SJCRH30 (cell line): ENCODE measurements at regions not wholly inside any gene's neighbourhood (a gene's known extent, or its start where the extent isn't known, plus 50 kb on each side); places are given as distances from the start of the nearest gene placed in this dataset.
"Not testable (repeated sequence)": the region's sequence is repeated elsewhere in the genome, so short reads cannot be mapped to it uniquely, and the experiment has no call there.

ENCODE experiments used
- DNase-seq, 2 experiments: peaks; one replicate each; pipeline ENCODE4 v3.0.0-alpha.2; 2015 to 2020
- H3K27ac ChIP-seq: fragments of 250-450 bp; sonication (Bioruptor Pico); 2 replicates; pipeline ENCODE4 v1.5.1; 2020; ENCODE audit warnings: mild to moderate bottlenecking, moderate library complexity
- H3K27me3 ChIP-seq: fragments of 250-450 bp; sonication (Bioruptor Pico); 2 replicates; pipeline ENCODE4 v1.5.1; 2020; ENCODE audit warnings: mild to moderate bottlenecking, moderate library complexity
- H3K36me3 ChIP-seq: fragments of 250-450 bp; sonication (Bioruptor Pico); 2 replicates; pipeline ENCODE4 v1.5.1; 2020; ENCODE audit warnings: mild to moderate bottlenecking, moderate library complexity
- H3K4me1 ChIP-seq: fragments of 250-450 bp; sonication (Bioruptor Pico); 2 replicates; pipeline ENCODE4 v1.5.1; 2020; ENCODE audit warnings: mild to moderate bottlenecking, moderate library complexity
- H3K4me3 ChIP-seq: fragments of 250-450 bp; sonication (Bioruptor Pico); 2 replicates; pipeline ENCODE4 v1.5.1; 2020; ENCODE audit warnings: mild to moderate bottlenecking, moderate library complexity
- H3K9me3 ChIP-seq: fragments of 250-450 bp; sonication (Bioruptor Pico); replicated peaks from 2 replicates; pipeline ENCODE4 v1.5.1; 2020; ENCODE audit warnings: mild to moderate bottlenecking, moderate library complexity

- Histone ChIP-seq H3K4me3 (no peak overlapping the region), H3K9me3 (no peaks in the 10 kb centered on the region), H3K4me1 (no peaks in the 10 kb centered on the region), H3K36me3 (no peaks in the 10 kb centered on the region), H3K27me3 (no peaks in the 10 kb centered on the region), H3K27ac (no peak overlapping the region)
- DNase-seq: no peak
Measured at GRCh38 chr5:68033961-68034571, 181.5 kb upstream of the PIK3R1 start.

- Histone ChIP-seq H3K36me3 (no peaks in the 10 kb centered on the region), H3K4me3 (no peak overlapping the region), H3K9me3 (no peaks in the 10 kb centered on the region), H3K27me3 (no peaks in the 10 kb centered on the region), H3K4me1 (no peaks in the 10 kb centered on the region), H3K27ac (no peak overlapping the region)
- DNase-seq: no peak
Measured at GRCh38 chr5:68033029-68033428, 182.5 kb upstream of the PIK3R1 start.

- H3K4me1 ChIP-seq: no peaks in the 10 kb centered on the region
- no peak overlapping the region for H3K4me3 ChIP-seq
Measured at GRCh38 chr5:68032216-68032762, 183.3 kb upstream of the PIK3R1 start.

GRCh38 chr5:68028131-68028727, 187.3 kb upstream of the PIK3R1 start:
- Histone ChIP-seq H3K27ac (no peak overlapping the region), H3K4me3 (no peak overlapping the region)
- DNase-seq: no peak

More at GRCh38 chr5:68032216-68032762, 183.3 kb upstream of the PIK3R1 start:
- Histone ChIP-seq H3K27ac (no peak overlapping the region), H3K27me3 (no peaks in the 10 kb centered on the region), H3K9me3 (no peaks in the 10 kb centered on the region), H3K36me3 (no peaks in the 10 kb centered on the region)
- DNase-seq: no peak

GRCh38 chr5:68027519-68027918, 188.0 kb upstream of the PIK3R1 start:
- no peaks in the 10 kb centered on the region for H3K27me3 ChIP-seq
- no peak overlapping the region for H3K27ac ChIP-seq
- no peak for DNase-seq
- H3K36me3 ChIP-seq: no peaks in the 10 kb centered on the region
- H3K4me3 ChIP-seq: no peak overlapping the region
- H3K4me1 ChIP-seq: no peaks in the 10 kb centered on the region
- no peaks in the 10 kb centered on the region for H3K9me3 ChIP-seq

More at GRCh38 chr5:68028131-68028727, 187.3 kb upstream of the PIK3R1 start:
- Histone ChIP-seq H3K27me3 (no peaks in the 10 kb centered on the region), H3K4me1 (no peaks in the 10 kb centered on the region), H3K36me3 (no peaks in the 10 kb centered on the region), H3K9me3 (no peaks in the 10 kb centered on the region)

GRCh38 chr5:68026092-68026885, 189.3 kb upstream of the PIK3R1 start:
- Histone ChIP-seq H3K36me3 (no peaks in the 10 kb centered on the region), H3K27ac (no peak overlapping the region), H3K4me1 (no peaks in the 10 kb centered on the region), H3K27me3 (no peaks in the 10 kb centered on the region), H3K4me3 (no peak overlapping the region), H3K9me3 (no peaks in the 10 kb centered on the region)
- DNase-seq: no peak

- no peak for DNase-seq
- no peak overlapping the region for H3K4me3 ChIP-seq
- H3K36me3 ChIP-seq: no peaks in the 10 kb centered on the region
- no peaks in the 10 kb centered on the region for H3K4me1 ChIP-seq
- no peaks in the 10 kb centered on the region for H3K27me3 ChIP-seq
- no peaks in the 10 kb centered on the region for H3K9me3 ChIP-seq
- no peak overlapping the region for H3K27ac ChIP-seq
Measured at GRCh38 chr5:68024426-68024825, 191.1 kb upstream of the PIK3R1 start.

GRCh38 chr5:68021916-68022315, 193.6 kb upstream of the PIK3R1 start:
- H3K4me3 ChIP-seq: no peak overlapping the region

GRCh38 chr5:68021227-68021626, 194.3 kb upstream of the PIK3R1 start:
- H3K27ac ChIP-seq: no peak overlapping the region
- H3K4me1 ChIP-seq: no peaks in the 10 kb centered on the region
- H3K36me3 ChIP-seq: no peaks in the 10 kb centered on the region
- no peak for DNase-seq
- H3K9me3 ChIP-seq: no peaks in the 10 kb centered on the region
- no peak overlapping the region for H3K4me3 ChIP-seq
- no peaks in the 10 kb centered on the region for H3K27me3 ChIP-seq

More at GRCh38 chr5:68021916-68022315, 193.6 kb upstream of the PIK3R1 start:
- Histone ChIP-seq H3K27me3 (no peaks in the 10 kb centered on the region), H3K27ac (no peak overlapping the region), H3K4me1 (no peaks in the 10 kb centered on the region), H3K9me3 (no peaks in the 10 kb centered on the region), H3K36me3 (no peaks in the 10 kb centered on the region)
- DNase-seq: no peak

- H3K27ac ChIP-seq, H3K9me3 ChIP-seq, H3K4me1 ChIP-seq, H3K27me3 ChIP-seq, H3K4me3 ChIP-seq, DNase-seq, H3K36me3 ChIP-seq: not testable (repeated sequence)
Measured at GRCh38 chr5:68020461-68020969, 195.0 kb upstream of the PIK3R1 start.

GRCh38 chr5:68015381-68016302, 199.9 kb upstream of the PIK3R1 start:
- Histone ChIP-seq H3K27me3 (no peaks in the 10 kb centered on the region; the same call in 1 of the 2 replicates), H3K27ac (no peak overlapping the region), H3K4me3 (no peak overlapping the region), H3K4me1 (no peaks in the 10 kb centered on the region), H3K9me3 (no peaks in the 10 kb centered on the region), H3K36me3 (no peaks in the 10 kb centered on the region)
- DNase-seq: no peak

- no peaks in the 10 kb centered on the region for H3K36me3 ChIP-seq
- no peak for DNase-seq
Measured at GRCh38 chr5:68012831-68013230, 202.7 kb upstream of the PIK3R1 start.

GRCh38 chr5:68012429-68012828, 203.1 kb upstream of the PIK3R1 start:
- no peaks in the 10 kb centered on the region for H3K36me3 ChIP-seq
- H3K4me1 ChIP-seq: no peaks in the 10 kb centered on the region
- H3K4me3 ChIP-seq: no peak overlapping the region
- DNase-seq: no peak
- H3K27me3 ChIP-seq: no peaks in the 10 kb centered on the region; the same call in 1 of the 2 replicates
- no peak overlapping the region for H3K27ac ChIP-seq
- H3K9me3 ChIP-seq: no peaks in the 10 kb centered on the region

More at GRCh38 chr5:68012831-68013230, 202.7 kb upstream of the PIK3R1 start:
- Histone ChIP-seq H3K4me3 (no peak overlapping the region), H3K27me3 (no peaks in the 10 kb centered on the region; the same call in 1 of the 2 replicates), H3K4me1 (no peaks in the 10 kb centered on the region), H3K9me3 (no peaks in the 10 kb centered on the region), H3K27ac (no peak overlapping the region)

- Histone ChIP-seq H3K27me3 (no peaks in the 10 kb centered on the region; the same call in 1 of the 2 replicates), H3K4me1 (no peaks in the 10 kb centered on the region), H3K4me3 (no peak overlapping the region), H3K27ac (no peak overlapping the region), H3K36me3 (no peaks in the 10 kb centered on the region), H3K9me3 (no peaks in the 10 kb centered on the region)
- no peak for DNase-seq
Measured at GRCh38 chr5:68011801-68012200, 203.8 kb upstream of the PIK3R1 start.
